ENCODE measurements at regions not wholly inside any gene's neighbourhood (a gene's known extent, or its start where the extent isn't known, plus 50 kb on each side); places are given as distances from the start of the nearest gene placed in this dataset.
A peak's percentile ranks its signal among the peaks of the same experiment; 100 is the strongest.

DNA sequence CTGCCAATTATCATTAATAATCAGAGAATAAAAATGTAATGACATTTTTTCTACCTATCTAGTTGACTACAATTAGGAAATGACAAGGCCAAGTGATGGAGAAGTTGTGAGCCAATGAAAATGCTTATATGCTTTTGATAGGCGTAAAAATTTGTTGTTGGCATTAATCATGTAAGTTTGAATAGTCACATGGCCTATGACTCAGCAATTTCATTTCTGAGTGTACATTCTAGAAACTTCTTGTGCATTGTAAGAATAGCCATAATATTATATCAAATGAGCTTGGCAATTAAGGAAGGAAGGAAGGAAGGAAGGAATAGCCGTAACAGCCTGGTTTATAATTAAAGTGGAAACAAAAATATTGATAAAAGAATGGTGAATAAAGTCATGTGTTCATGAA is 179.9 kb downstream of the PTH2R start:
- Histone ChIP-seq H3K4me1 (no peaks in the 10 kb centered on the region), H3K36me3 (no peaks in the 10 kb centered on the region), H3K4me3 (no peak overlapping the region), H3K27ac (no peak overlapping the region), H3K9me3 (no peaks in the 10 kb centered on the region), H3K27me3 (no peaks in the 10 kb centered on the region)
- intact Hi-C loops (cut with DNase I): no loop called here
- TF ChIP-seq CTCF (IDR thresholded peaks at IDR 0.05): no peak
- ATAC-seq: no peak
- no peak for DNase-seq

DNA sequence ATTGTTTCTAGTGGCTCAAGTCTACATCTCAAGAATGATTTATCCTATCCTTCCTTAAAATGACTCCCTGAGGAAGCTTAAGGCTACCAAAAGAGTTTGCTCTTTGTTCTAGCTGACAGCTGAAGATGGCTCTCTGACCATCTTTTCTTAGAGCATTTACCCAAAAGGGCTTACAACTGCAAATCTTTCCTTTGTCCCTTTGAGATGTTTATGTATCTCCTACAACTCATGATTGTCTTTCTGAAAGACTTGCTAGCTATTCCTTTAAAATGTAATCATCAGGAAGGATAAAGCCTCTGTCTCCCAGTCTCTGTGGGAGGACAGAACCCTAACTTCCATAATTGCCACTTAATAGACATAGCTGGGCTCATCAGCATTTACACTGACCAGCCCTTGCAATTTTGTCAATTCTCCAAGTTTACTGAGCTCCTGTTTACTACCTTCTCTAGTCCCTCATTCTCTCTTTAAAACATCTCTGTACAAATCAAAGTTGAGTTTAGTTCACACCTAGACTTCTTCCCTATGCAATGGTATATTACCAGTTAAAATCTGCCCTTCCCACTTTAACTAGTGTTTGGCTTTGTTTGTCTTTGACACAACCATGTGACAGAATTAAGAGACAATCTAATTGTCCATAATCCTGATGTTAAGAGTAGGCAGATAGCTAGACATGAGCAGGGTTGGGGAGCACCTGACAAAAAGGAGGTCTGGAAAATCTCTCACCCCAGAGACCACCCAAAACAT is 188.2 kb downstream of the PTH2R start:
- TF ChIP-seq CTCF (IDR thresholded peaks at IDR 0.05): no peak
- ATAC-seq: no peak
- no peak overlapping the region for H3K27ac ChIP-seq

DNA sequence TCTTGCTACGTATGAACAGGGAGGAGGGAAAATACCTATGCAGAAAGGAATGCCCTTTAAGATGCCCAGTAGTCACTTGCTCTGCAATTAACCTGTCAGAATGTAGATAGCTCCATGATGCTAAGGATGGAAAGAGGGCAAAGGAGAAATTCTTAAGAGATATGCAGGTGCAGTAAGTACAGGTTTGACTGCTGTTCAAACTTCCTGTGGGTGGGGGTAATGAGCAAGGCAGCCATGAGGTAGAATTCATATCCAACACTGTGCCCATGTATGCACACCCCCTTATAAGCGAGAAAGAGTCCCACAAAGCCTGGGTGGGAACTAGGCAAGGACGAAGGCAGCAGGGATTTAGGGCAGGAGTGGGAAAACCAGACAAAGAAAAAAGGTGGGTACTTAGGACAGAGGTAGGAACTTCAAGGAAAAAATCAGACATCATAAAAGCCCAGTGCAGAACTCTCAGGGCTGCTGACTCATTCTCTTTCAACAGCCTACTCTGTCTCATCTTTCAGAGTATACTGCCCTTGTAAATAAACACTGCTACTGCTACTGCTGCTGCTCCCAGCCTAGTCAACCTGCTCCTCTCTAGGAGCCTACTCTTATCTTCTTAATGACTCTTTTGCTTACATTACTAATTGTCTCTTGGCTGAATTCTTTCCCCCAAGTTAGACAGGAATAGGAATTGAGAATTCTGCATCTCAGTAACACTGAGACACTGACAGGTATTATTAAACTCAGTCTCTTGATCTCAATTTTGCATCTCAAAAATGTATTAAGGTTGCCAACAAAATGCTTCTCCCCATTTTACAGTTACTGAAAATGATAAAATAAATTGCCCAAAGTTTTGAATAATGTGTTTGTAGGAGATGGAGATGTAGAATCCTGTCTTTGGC is 189.0 kb downstream of the PTH2R start:
- Histone ChIP-seq H3K4me3 (no peak overlapping the region), H3K27me3 (no peaks in the 10 kb centered on the region), H3K4me1 (no peaks in the 10 kb centered on the region), H3K9me3 (peaks cover 0 to 6% of the 10 kb centered on the region in 2 donors), H3K36me3 (no peaks in the 10 kb centered on the region), H3K27ac (no peak overlapping the region)
- DNase-seq (no peak), ATAC-seq (peak; percentile 26)
- TF ChIP-seq CTCF (IDR thresholded peaks at IDR 0.05): no peak
- intact Hi-C loops (cut with DNase I): no loop called here

More for the DNA sequence above, 188.2 kb downstream of the PTH2R start:
- H3K4me1 ChIP-seq: no peaks in the 10 kb centered on the region
- intact Hi-C loops (cut with DNase I): no loop called here
- peaks cover 0 to 5% of the 10 kb centered on the region in 2 donors for H3K9me3 ChIP-seq
- no peak for DNase-seq
- H3K27me3 ChIP-seq: no peaks in the 10 kb centered on the region
- H3K36me3 ChIP-seq: no peaks in the 10 kb centered on the region
- H3K4me3 ChIP-seq: no peak overlapping the region

DNA sequence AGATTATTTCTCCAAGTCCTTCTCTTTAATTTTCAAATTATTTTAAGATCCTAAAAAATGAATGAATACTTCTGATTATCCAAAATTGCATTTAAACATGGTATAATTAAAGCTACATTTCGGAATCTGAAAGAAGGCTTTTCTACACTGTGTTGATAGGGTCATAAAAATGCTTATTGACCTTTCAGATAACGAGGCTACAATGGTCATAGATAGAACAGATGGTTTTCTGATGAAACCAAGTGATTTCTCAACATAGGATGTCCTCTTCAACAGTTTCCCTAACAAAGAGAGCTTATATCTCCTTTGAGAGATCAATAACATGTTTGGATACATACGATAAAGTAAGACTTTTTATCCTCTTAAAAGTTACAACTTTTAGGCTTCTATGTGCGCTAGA is 201.1 kb downstream of the PTH2R start:
- no peak overlapping the region for H3K27ac ChIP-seq
- H3K9me3 ChIP-seq: no peaks in the 10 kb centered on the region
- no peak for DNase-seq
- no peaks in the 10 kb centered on the region for H3K36me3 ChIP-seq
- no peaks in the 10 kb centered on the region for H3K4me1 ChIP-seq
- no peak overlapping the region for H3K4me3 ChIP-seq
- intact Hi-C loops (cut with DNase I): no loop called here
- no peak for ATAC-seq
- no peaks in the 10 kb centered on the region for H3K27me3 ChIP-seq
- TF ChIP-seq CTCF (IDR thresholded peaks at IDR 0.05): no peak

DNA sequence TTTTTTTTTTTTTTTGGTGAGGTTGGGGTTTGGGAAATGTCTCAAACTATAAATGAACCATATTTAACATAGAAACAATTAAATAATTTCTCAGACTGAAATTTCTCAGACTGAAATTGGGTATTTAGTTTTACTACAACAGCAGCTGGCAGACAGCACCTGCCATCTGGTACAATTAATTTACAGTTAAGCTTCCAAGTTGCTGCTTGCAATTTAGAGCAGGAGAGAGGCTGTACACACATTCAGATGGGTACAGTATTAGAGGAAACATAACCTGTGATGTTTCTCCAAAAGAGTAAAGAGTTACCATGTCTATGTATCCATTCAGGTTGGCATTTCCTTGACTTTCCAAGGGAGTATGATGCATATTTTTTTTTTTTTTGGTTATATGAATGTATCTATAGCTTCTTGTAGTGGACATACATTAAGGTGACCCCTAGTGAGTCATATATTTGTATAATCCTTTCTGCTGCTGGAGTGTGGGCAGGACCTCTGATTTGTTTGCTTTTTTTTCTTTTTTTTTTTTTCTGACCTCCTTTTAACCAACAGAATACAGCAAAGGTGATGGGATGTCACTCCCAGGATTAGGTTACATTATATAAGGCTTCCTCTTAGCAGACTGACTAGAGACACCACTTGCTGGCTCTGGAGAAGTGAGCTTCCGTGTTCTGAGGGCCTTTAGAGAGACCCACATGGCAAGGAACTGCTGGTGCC is 201.7 kb downstream of the PTH2R start:
- TF ChIP-seq CTCF (IDR thresholded peaks at IDR 0.05): no peak
- intact Hi-C loops (cut with DNase I): no loop called here
- H3K27ac ChIP-seq: no peak overlapping the region
- DNase-seq: no peak
- no peak for ATAC-seq
- no peaks in the 10 kb centered on the region for H3K4me1 ChIP-seq
- no peaks in the 10 kb centered on the region for H3K36me3 ChIP-seq
- no peaks in the 10 kb centered on the region for H3K9me3 ChIP-seq
- no peak overlapping the region for H3K4me3 ChIP-seq
- H3K27me3 ChIP-seq: no peaks in the 10 kb centered on the region
